Prostate gland (tissue), 2 donors: ENCODE measurements at regions not wholly inside any gene's neighbourhood (a gene's known extent, or its start where the extent isn't known, plus 50 kb on each side); places are given as distances from the start of the nearest gene placed in this dataset.
"Not testable (repeated sequence)": the region's sequence is repeated elsewhere in the genome, so short reads cannot be mapped to it uniquely, and the experiment has no call there.

Source experiments
- DNase-seq: peaks from one replicate; pipeline ENCODE4 v3.0.0-alpha.2; 2019; ENCODE audit warnings: low spot score
- H3K27ac ChIP-seq, 2 donors: fragments of 200-600 bp; sonication (generic); 2 replicates each; pipeline ENCODE4 v1.5.1; 2017 to 2019
- H3K27me3 ChIP-seq: fragments of 200-600 bp; sonication (generic); replicated peaks from 2 replicates; pipeline ENCODE4 v1.5.1; 2019; ENCODE audit not compliant: insufficient read depth
- H3K36me3 ChIP-seq, 2 donors: fragments of 200-600 bp; sonication (generic); 1 replicate in 1 of 2; 2 replicates in 1 of 2; pipeline versions ENCODE4 v1.5.1 to v1.8.1; 2017 to 2019
- H3K4me1 ChIP-seq: fragments of 200-600 bp; sonication (generic); replicated peaks from 2 replicates; pipeline ENCODE4 v1.5.1; 2019
- H3K4me3 ChIP-seq, 2 donors: fragments of 200-600 bp; sonication (generic); 2 replicates each; pipeline ENCODE4 v1.5.1; 2017 to 2019
- H3K9me3 ChIP-seq: fragments of 200-600 bp; sonication (generic); 2 replicates; pipeline ENCODE4 v1.5.1; 2017
- CTCF ChIP-seq, 4 experiments: fragments of 200-600 bp in 2 of 4; fragments of 450-650 bp in 2 of 4; sonication (generic) in 2 of 4; IDR thresholded peaks; 1 replicate in 3 of 4; 2 replicates in 1 of 4; pipeline ENCODE4 v1.5.1; 2016 to 2019; ENCODE audit warnings: antibody characterized with exemption in 4 of 4, mild to moderate bottlenecking in 2 of 4, moderate library complexity in 2 of 4
- POLR2A ChIP-seq: fragments of 450-650 bp; IDR thresholded peaks from one replicate; pipeline ENCODE4 v1.6.1; 2016; ENCODE audit warnings: antibody characterized with exemption, mild to moderate bottlenecking
- POLR2AphosphoS5 ChIP-seq: sonication (generic); formaldehyde crosslinking; IDR thresholded peaks from one replicate; pipeline ENCODE4 v1.6.1; 2017; ENCODE audit warnings: antibody characterized with exemption
- WGBS: methylation state at CpG from one replicate; pipeline ENCODE4 v1.1.5; 2018; 5-methylcytosine and 5-hydroxymethylcytosine counted together
- intact Hi-C: fragments of 100-400 bp; cut with DNase I; formaldehyde crosslinking; loops from one replicate; pipeline ENCODE4 v1.14.2; 2022

DNA sequence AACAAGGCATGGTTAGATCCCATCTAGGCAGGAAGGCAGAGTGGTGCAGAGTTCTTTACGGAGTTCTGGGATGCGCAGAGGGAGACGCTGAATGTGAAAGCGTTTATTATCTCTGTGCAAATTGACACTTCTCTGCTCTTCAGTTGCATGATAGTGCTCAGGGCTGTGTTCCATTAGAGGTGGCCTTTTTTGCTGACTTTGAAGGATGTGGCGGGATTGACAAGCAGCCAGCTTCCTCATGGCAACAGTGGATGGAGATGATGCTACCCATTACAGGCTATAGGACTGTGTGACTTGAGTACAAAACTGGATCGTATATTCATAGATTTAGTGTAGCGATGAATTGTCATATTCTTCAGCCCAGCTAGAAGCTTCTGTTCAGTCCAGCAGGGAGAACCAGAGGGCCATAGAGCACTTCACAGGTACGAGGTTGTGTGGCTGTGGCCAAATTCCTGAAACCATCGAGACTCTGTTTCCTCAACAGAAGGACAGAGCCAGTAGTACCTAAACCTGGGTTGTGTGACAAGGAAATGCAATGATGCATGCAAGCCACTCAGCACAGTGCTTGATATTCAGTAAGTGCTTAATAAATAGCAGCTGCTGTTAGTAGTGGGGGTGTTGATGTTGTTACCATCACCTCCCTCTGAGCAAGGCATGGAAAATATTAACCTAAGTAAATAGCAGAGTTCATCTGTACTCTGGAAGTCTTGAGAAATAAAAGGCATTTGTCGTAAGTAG lies 430.0 kb upstream of the KAZN start:
- DNase-seq, result no peak

GRCh38 chr1:14173598-14173997 lies 424.9 kb upstream of the KAZN start:
- intact Hi-C loops, result no loop called here
- TF ChIP-seq CTCF (IDR thresholded peaks at IDR 0.05) (no peak), POLR2AphosphoS5 (no peak), POLR2A (no peak)
- 90% methylated on average over 5 of the region's 5 CpGs for WGBS

More for the DNA sequence above, 430.0 kb upstream of the KAZN start:
- Histone ChIP-seq H3K4me1 (no peaks in the 10 kb centered on the region), H3K27ac (no peak overlapping the region), H3K27me3 (no peaks in the 10 kb centered on the region), H3K4me3 (no peak overlapping the region), H3K36me3 (no peaks in the 10 kb centered on the region), H3K9me3 (no peaks in the 10 kb centered on the region)
- 86% methylated on average over 10 of the region's 10 CpGs for WGBS
- TF ChIP-seq POLR2A (no peak), CTCF (IDR thresholded peaks at IDR 0.05) (no peak), POLR2AphosphoS5 (no peak)
- intact Hi-C loops, result no loop called here

GRCh38 chr1:14177866-14178265 lies 420.6 kb upstream of the KAZN start:
- intact Hi-C loops, H3K36me3 ChIP-seq, H3K27ac ChIP-seq, H3K27me3 ChIP-seq, H3K4me3 ChIP-seq, H3K9me3 ChIP-seq, H3K4me1 ChIP-seq, DNase-seq: not testable (repeated sequence)
- 67% methylated on average over 5 of the region's 5 CpGs for WGBS

More at GRCh38 chr1:14173598-14173997, 424.9 kb upstream of the KAZN start:
- H3K36me3 ChIP-seq, result no peaks in the 10 kb centered on the region
- H3K4me1 ChIP-seq, result no peaks in the 10 kb centered on the region
- H3K9me3 ChIP-seq, result no peaks in the 10 kb centered on the region
- H3K27me3 ChIP-seq, result no peaks in the 10 kb centered on the region
- H3K27ac ChIP-seq, result no peak overlapping the region
- H3K4me3 ChIP-seq, result no peak overlapping the region
- DNase-seq, result no peak

- Histone ChIP-seq H3K9me3 (no peaks in the 10 kb centered on the region), H3K4me1 (no peaks in the 10 kb centered on the region), H3K27me3 (no peaks in the 10 kb centered on the region), H3K36me3 (no peaks in the 10 kb centered on the region), H3K4me3 (no peak overlapping the region), H3K27ac (no peak overlapping the region)
- 65% methylated on average over 4 of the region's 4 CpGs for WGBS
- intact Hi-C loops, result no loop called here
- DNase-seq, result no peak
- TF ChIP-seq POLR2A (no peak), CTCF (IDR thresholded peaks at IDR 0.05) (no peak), POLR2AphosphoS5 (no peak)
Observed at GRCh38 chr1:14180738-14181137, 417.7 kb upstream of the KAZN start.

DNA sequence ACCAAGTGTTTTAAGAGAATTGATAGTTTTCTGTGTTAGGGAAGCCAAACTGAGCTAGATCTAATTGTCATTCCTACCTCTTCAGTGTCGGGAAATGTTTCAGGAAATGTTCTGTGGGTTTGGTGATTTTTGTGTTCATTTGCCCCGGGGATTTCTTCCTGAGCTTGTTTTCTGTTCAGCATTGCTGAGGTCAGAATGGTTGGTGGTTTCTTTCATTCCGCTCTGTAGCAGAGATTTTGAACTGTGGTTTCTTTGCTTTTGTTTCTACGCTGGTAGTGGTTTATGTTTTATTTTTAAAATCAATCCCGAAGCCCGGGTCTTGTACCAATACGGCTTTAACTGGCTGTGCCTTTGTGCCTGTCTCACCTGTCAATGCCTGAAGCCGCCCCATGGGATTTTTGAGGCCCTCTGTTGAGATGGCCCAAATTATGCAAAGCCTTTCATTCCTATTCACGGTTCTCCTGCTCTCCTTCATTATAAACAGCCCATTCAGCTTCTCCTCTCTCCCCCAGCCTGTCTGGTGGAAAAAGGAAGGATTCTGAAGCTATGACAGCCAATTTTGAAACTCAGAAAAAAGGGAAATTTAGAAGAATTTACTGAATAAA lies 417.2 kb upstream of the KAZN start:
- Histone ChIP-seq H3K4me3 (no peak overlapping the region), H3K4me1 (no peaks in the 10 kb centered on the region), H3K27ac (no peak overlapping the region), H3K9me3 (no peaks in the 10 kb centered on the region), H3K27me3 (no peaks in the 10 kb centered on the region), H3K36me3 (no peaks in the 10 kb centered on the region)
- intact Hi-C loops, result no loop called here
- TF ChIP-seq CTCF (IDR thresholded peaks at IDR 0.05), result no peak
- TF ChIP-seq POLR2A, result no peak
- no peak for TF ChIP-seq POLR2AphosphoS5
- 75% methylated on average over 9 of the region's 9 CpGs for WGBS
- DNase-seq, result no peak
